Heart left ventricle (tissue), 16 donors: ENCODE measurements at regions not wholly inside any gene's neighbourhood (a gene's known extent, or its start where the extent isn't known, plus 50 kb on each side); places are given as distances from the start of the nearest gene placed in this dataset.

Source experiments
- ATAC-seq, 4 donors: fragments of 200-7000 bp; cut with Tn5 transposase; one replicate each; pipeline ENCODE4 v1.9.1; 2020 to 2022; ENCODE audit warnings: moderate library complexity in 4 of 4, mild to moderate bottlenecking in 3 of 4, moderate number of reproducible peaks in 1 of 4
- DNase-seq, 5 donors: peaks; one replicate each; pipeline ENCODE4 v3.0.0-alpha.2; 2020
- H3K27ac ChIP-seq, 12 donors: fragments of 200-600 bp; sonication (generic) in 4 of 12; one replicate each; pipeline versions ENCODE4 v1.5.0 to v1.8.0; 2016 to 2022; ENCODE audit warnings: mild to moderate bottlenecking in 2 of 12
- H3K27me3 ChIP-seq, 9 donors: fragments of 200-600 bp; sonication (generic) in 2 of 9; one replicate each; pipeline versions ENCODE4 v1.5.1 to v1.8.0; 2016 to 2022; ENCODE audit warnings: mild to moderate bottlenecking in 3 of 9
- H3K36me3 ChIP-seq, 9 donors: fragments of 200-600 bp; sonication (generic) in 2 of 9; one replicate each; pipeline versions ENCODE4 v1.5.0 to v1.8.0; 2018 to 2022; ENCODE audit warnings: mild to moderate bottlenecking in 2 of 9
- H3K4me1 ChIP-seq, 12 donors: fragments of 200-600 bp; sonication (generic) in 4 of 12; one replicate each; pipeline versions ENCODE4 v1.5.0 to v1.8.0; 2016 to 2022; ENCODE audit warnings: mild to moderate bottlenecking in 3 of 12
- H3K4me3 ChIP-seq, 12 donors: fragments of 200-600 bp; sonication (generic) in 4 of 12; one replicate each; pipeline versions ENCODE4 v1.5.0 to v1.8.0; 2017 to 2022; ENCODE audit warnings: mild to moderate bottlenecking in 9 of 12, moderate library complexity in 4 of 12
- H3K9me3 ChIP-seq, 12 donors: fragments of 200-600 bp; sonication (generic) in 4 of 12; one replicate each; pipeline versions ENCODE4 v1.5.0 to v1.8.0; 2016 to 2022; ENCODE audit warnings: mild to moderate bottlenecking in 1 of 12
- CTCF ChIP-seq, 12 donors: fragments of 200-600 bp; sonication (generic) in 4 of 12; IDR thresholded peaks; one replicate each; pipeline versions ENCODE4 v1.5.0 to v1.8.0; 2018 to 2022; ENCODE audit warnings: antibody characterized with exemption in 12 of 12, mild to moderate bottlenecking in 5 of 12
- POLR2A ChIP-seq, 2 donors: fragments of 450-650 bp; IDR thresholded peaks; one replicate each; pipeline ENCODE4 v1.6.1; 2017; ENCODE audit warnings: antibody characterized with exemption in 2 of 2, mild to moderate bottlenecking in 2 of 2, moderate library complexity in 2 of 2
- WGBS, 4 donors: extraction: QIAGEN DNeasy Blood & Tissue Kit in 2 of 4; methylation state at CpG; one replicate each; pipeline versions ENCODE4 v1.1.5 to v1.1.7; 2013 to 2018; 5-methylcytosine and 5-hydroxymethylcytosine counted together
- intact Hi-C, 10 donors: fragments of 100-400 bp; cut with DNase I; formaldehyde crosslinking; loops; one replicate each; pipeline versions ENCODE4 v1.11.1 to v1.14.2; 2022
- donor health status: ischemic (EF 13 %, LVEDD 7.1; RV severe dilation, severe dysfunction).
- donor health status: healthy with polysubstance abuse.
- donor health status: DM: no; HTN: yes; CAD: no.
- donor health status: DM: no; HTN: no; CAD: no.
- donor health status: ischemic (EF 25% LVEDD 6.9; RV normal size, moderate dysfunction).
- donor health status: ischemic (EF 25% LVEDD 5.7; RV mildly dilated, moderate dysfunction).
- donor health status: healthy.
- donor health status: DM: yes; HTN: yes; CAD: no.
- donor health status: ischemic (EF 35%, LVEDD 5.7; RV mildly dilated, moderate dysfunction).
- donor health status: nonischemic (EF 11% LVEDD 7.7; RV severe dilation, severe dysfunction).
- donor health status: DM: yes; HTN: yes; CAD: no.
- donor health status: PGD.
- donor health status: ischemic (EF 29% LVEDD 5.4; RV normal size, mild dysfunction).
- donor health status: nonischemic (EF 23%, LVEDD 6.1; RV moderate dilation, normal function).

- DNase-seq: no peak
- 73 to 84% (median 80%) methylated on average over 4 to 5 of the region's 5 CpGs for WGBS, 4 donors
- intact Hi-C loops: no loop called here
- Histone ChIP-seq H3K36me3 (no peaks in the 10 kb centered on the region), H3K4me1 (peaks cover 0 to 27% (median 0%) of the 10 kb centered on the region in 12 donors), H3K27ac (no peak overlapping the region), H3K27me3 (no peaks in the 10 kb centered on the region), H3K4me3 (no peak overlapping the region), H3K9me3 (no peaks in the 10 kb centered on the region)
- no peak for ATAC-seq
- TF ChIP-seq CTCF (IDR thresholded peaks at IDR 0.05) (no peak), POLR2A (IDR thresholded peaks at IDR 0.05) (no peak)
Measured at GRCh38 chr6:44723439-44724197, 336.1 kb downstream of the CDC5L start.

- intact Hi-C loops: no loop called here
- H3K27ac ChIP-seq: no peak overlapping the region
- TF ChIP-seq POLR2A (IDR thresholded peaks at IDR 0.05) (no peak), CTCF (IDR thresholded peaks at IDR 0.05) (no peak)
- DNase-seq (no peak), ATAC-seq (no peak)
- 63 to 80% (median 68%) methylated on average over 4 of the region's 4 CpGs for whole genome bisulfite sequencing, 4 donors
- no peaks in the 10 kb centered on the region for H3K27me3 ChIP-seq
- H3K36me3 ChIP-seq: no peaks in the 10 kb centered on the region
- H3K9me3 ChIP-seq: no peaks in the 10 kb centered on the region
- H3K4me1 ChIP-seq: peaks cover 0 to 27% (median 0%) of the 10 kb centered on the region in 12 donors
- no peak overlapping the region for H3K4me3 ChIP-seq
Measured at GRCh38 chr6:44725070-44725469, 337.6 kb downstream of the CDC5L start.

- no peak for TF ChIP-seq CTCF (IDR thresholded peaks at IDR 0.05)
- no peak for TF ChIP-seq POLR2A (IDR thresholded peaks at IDR 0.05)
- H3K27me3 ChIP-seq: no peaks in the 10 kb centered on the region
- H3K9me3 ChIP-seq: no peaks in the 10 kb centered on the region
- no peaks in the 10 kb centered on the region for H3K36me3 ChIP-seq
- H3K27ac ChIP-seq: no peak overlapping the region
- ATAC-seq (no peak), DNase-seq (no peak)
- no peak overlapping the region for H3K4me3 ChIP-seq
- intact Hi-C loops: no loop called here
- H3K4me1 ChIP-seq: peaks cover 0 to 10% (median 0%) of the 10 kb centered on the region in 12 donors
- 85 to 91% (median 89%) methylated on average over 35 to 44 of the region's 44 CpGs for WGBS, 4 donors
Measured at GRCh38 chr6:44727651-44728630, 340.4 kb downstream of the CDC5L start.

GRCh38 chr6:44730771-44731391 lies 343.4 kb downstream of the CDC5L start:
- WGBS, 4 donors: 61 to 71% (median 69%) methylated on average over 7 of the region's 7 CpGs
- ATAC-seq: no peak
- Histone ChIP-seq H3K4me1 (peaks cover 0 to 10% (median 0%) of the 10 kb centered on the region in 12 donors), H3K27ac (no peak overlapping the region), H3K4me3 (no peak overlapping the region), H3K9me3 (no peaks in the 10 kb centered on the region), H3K27me3 (no peaks in the 10 kb centered on the region), H3K36me3 (no peaks in the 10 kb centered on the region)
- no peak for DNase-seq
- intact Hi-C loops: no loop called here
- TF ChIP-seq CTCF (IDR thresholded peaks at IDR 0.05) (no peak), POLR2A (IDR thresholded peaks at IDR 0.05) (no peak)
